CD14-positive monocyte (primary cell): ENCODE measurements at regions not wholly inside any gene's neighbourhood (a gene's known extent, or its start where the extent isn't known, plus 50 kb on each side); places are given as distances from the start of the nearest gene placed in this dataset.
"Not testable (repeated sequence)": the region's sequence is repeated elsewhere in the genome, so short reads cannot be mapped to it uniquely, and the experiment has no call there.

Source experiments
- DNase-seq, 3 donors: peaks; one replicate each; pipeline ENCODE4 v3.0.0-alpha.2; 2011 to 2022
- H2AFZ ChIP-seq: 2 replicates; pipeline ENCODE4 v1.6.0; 2012; ENCODE audit warnings: mild to moderate bottlenecking, low read depth, low read length, inconsistent platforms; ENCODE audit not compliant: insufficient read depth, poor library complexity, severe bottlenecking
- H3K27ac ChIP-seq, 2 donors: 1 replicate in 1 of 2; 2 replicates in 1 of 2; pipeline ENCODE4 v1.5.1; 2012 to 2013; ENCODE audit warnings: low read length in 2 of 2, control low read depth in 1 of 2, inconsistent platforms in 1 of 2, low read depth in 1 of 2, mild to moderate bottlenecking in 1 of 2
- H3K27me3 ChIP-seq, 2 donors: one replicate each; pipeline versions ENCODE4 v1.6.0 to v1.6.1; 2011 to 2013; ENCODE audit warnings: low read length in 2 of 2; ENCODE audit not compliant: control insufficient read depth in 2 of 2, insufficient read depth in 2 of 2
- H3K36me3 ChIP-seq, 2 donors: replicated peaks in 1 of 2; 1 replicate in 1 of 2; 2 replicates in 1 of 2; pipeline versions ENCODE4 v1.5.1 to v1.6.1; 2012 to 2013; ENCODE audit warnings: low read length in 2 of 2, control low read depth in 1 of 2, inconsistent platforms in 1 of 2, mild to moderate bottlenecking in 1 of 2; ENCODE audit not compliant: insufficient read depth in 2 of 2, control insufficient read depth in 1 of 2
- H3K4me1 ChIP-seq, 2 donors: 1 replicate in 1 of 2; 2 replicates in 1 of 2; pipeline versions ENCODE4 v1.5.1 to v1.6.1; 2012 to 2013; ENCODE audit warnings: low read length in 2 of 2, control low read depth in 1 of 2, inconsistent platforms in 1 of 2, mild to moderate bottlenecking in 1 of 2, moderate library complexity in 1 of 2; ENCODE audit not compliant: insufficient read depth in 2 of 2, control insufficient read depth in 1 of 2
- H3K4me2 ChIP-seq: replicated peaks from 2 replicates; pipeline ENCODE3; 2012; ENCODE audit warnings: low read length, moderate library complexity, mild to moderate bottlenecking; ENCODE audit not compliant: poor library complexity, severe bottlenecking; ENCODE audit errors: extremely low read depth
- H3K4me3 ChIP-seq, 3 experiments: fragments of 200-600 bp in 1 of 3; sonication (generic) in 1 of 3; replicated peaks in 1 of 3; 1 replicate in 2 of 3; 2 replicates in 1 of 3; pipeline ENCODE4 v1.5.1; 2011 to 2013; ENCODE audit warnings: low read length in 3 of 3, mild to moderate bottlenecking in 3 of 3, control low read depth in 2 of 3, low read depth in 2 of 3, inconsistent platforms in 1 of 3, moderate library complexity in 1 of 3
- H3K79me2 ChIP-seq: 2 replicates; pipeline ENCODE4 v1.6.0; 2012; ENCODE audit warnings: mild to moderate bottlenecking, control low read depth, inconsistent platforms, low read length, moderate library complexity; ENCODE audit not compliant: insufficient read depth
- H3K9ac ChIP-seq: 2 replicates; pipeline ENCODE4 v1.6.0; 2017; ENCODE audit warnings: low read length, mild to moderate bottlenecking; ENCODE audit not compliant: insufficient read depth, poor library complexity, severe bottlenecking
- H3K9me3 ChIP-seq, 2 donors: replicated peaks in 1 of 2; 1 replicate in 1 of 2; 2 replicates in 1 of 2; pipeline versions ENCODE4 v1.5.1 to v1.6.1; 2012 to 2013; ENCODE audit warnings: low read length in 2 of 2, control low read depth in 1 of 2; ENCODE audit not compliant: control insufficient read depth in 1 of 2, insufficient read depth in 1 of 2
- H4K20me1 ChIP-seq: 2 replicates; pipeline ENCODE4 v1.6.0; 2012; ENCODE audit warnings: mild to moderate bottlenecking, low read length, control low read depth, moderate library complexity; ENCODE audit not compliant: insufficient read depth
- H3K27ac Mint-ChIP-seq, 7 donors: one replicate each; pipeline ENCODE4 v1.8.0; 2020; ENCODE audit warnings: mild to moderate bottlenecking in 7 of 7, mixed read lengths in 7 of 7, moderate library complexity in 6 of 7, inconsistent platforms in 2 of 7
- H3K27me3 Mint-ChIP-seq, 3 donors: one replicate each; pipeline ENCODE4 v1.8.0; 2021 to 2022; ENCODE audit warnings: low read depth in 3 of 3, mild to moderate bottlenecking in 3 of 3, mixed read lengths in 3 of 3, moderate library complexity in 3 of 3, inconsistent platforms in 1 of 3
- H3K36me3 Mint-ChIP-seq, 2 donors: one replicate each; pipeline ENCODE4 v1.8.0; 2020; ENCODE audit warnings: mixed read lengths in 2 of 2, inconsistent platforms in 1 of 2, mild to moderate bottlenecking in 1 of 2
- H3K4me1 Mint-ChIP-seq: one replicate; pipeline ENCODE4 v1.8.0; 2020; ENCODE audit warnings: mild to moderate bottlenecking, mixed read lengths
- H3K4me3 Mint-ChIP-seq, 2 donors: one replicate each; pipeline ENCODE4 v1.8.0; 2020; ENCODE audit warnings: mild to moderate bottlenecking in 2 of 2, mixed read lengths in 2 of 2, moderate library complexity in 1 of 2
- H3K9me3 Mint-ChIP-seq, 7 donors: one replicate each; pipeline ENCODE4 v1.8.0; 2020 to 2022; ENCODE audit warnings: mixed read lengths in 7 of 7, mild to moderate bottlenecking in 6 of 7, moderate library complexity in 6 of 7, inconsistent platforms in 2 of 7
- WGBS: methylation state at CpG from one replicate; pipeline ENCODE4 v1.1.5; 2013; ENCODE audit warnings: missing lambda C conversion rate; ENCODE audit not compliant: insufficient coverage; 5-methylcytosine and 5-hydroxymethylcytosine counted together
- intact Hi-C, 2 donors: fragments of 100-400 bp; cut with micrococcal nuclease; formaldehyde crosslinking; loops; one replicate each; pipeline versions ENCODE4 v1.15.0 to v1.15.1; 2023
- TF ChIP-seq, protein P1 (sequence below): fragments of 200-600 bp; IDR thresholded peaks from one replicate; pipeline ENCODE4 v1.8.0; 2022; ENCODE audit warnings: antibody characterized with exemption, mild to moderate bottlenecking

DNA sequence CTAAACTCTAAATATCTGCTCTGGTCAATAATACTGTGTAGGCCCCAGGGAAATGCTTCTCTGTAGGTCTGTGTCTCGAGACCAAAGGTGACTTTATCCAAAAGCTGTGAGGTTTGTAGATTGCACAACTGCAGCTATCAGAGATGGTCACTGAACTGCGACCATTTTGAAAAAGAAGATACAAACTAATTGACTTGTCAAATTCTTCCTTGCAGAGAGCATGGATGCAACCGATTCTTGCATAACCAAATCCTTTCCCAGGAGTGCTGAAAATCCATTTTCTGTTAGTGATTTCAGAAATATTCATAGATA lies 155.8 kb downstream of the SH3BP4 start:
- H3K4me1 ChIP-seq: no peaks in the 10 kb centered on the region
- intact Hi-C loops: no loop called here
- Mint-ChIP-seq H3K27ac (no peak overlapping the region), H3K36me3 (no peaks in the 10 kb centered on the region), H3K4me3 (no peak overlapping the region), H3K9me3 (no peaks in the 10 kb centered on the region), H3K4me1 (no peaks in the 10 kb centered on the region), H3K27me3 (peaks cover 0 to 4% (median 4%) of the 10 kb centered on the region in 3 donors)
- TF ChIP-seq, protein P1, sequence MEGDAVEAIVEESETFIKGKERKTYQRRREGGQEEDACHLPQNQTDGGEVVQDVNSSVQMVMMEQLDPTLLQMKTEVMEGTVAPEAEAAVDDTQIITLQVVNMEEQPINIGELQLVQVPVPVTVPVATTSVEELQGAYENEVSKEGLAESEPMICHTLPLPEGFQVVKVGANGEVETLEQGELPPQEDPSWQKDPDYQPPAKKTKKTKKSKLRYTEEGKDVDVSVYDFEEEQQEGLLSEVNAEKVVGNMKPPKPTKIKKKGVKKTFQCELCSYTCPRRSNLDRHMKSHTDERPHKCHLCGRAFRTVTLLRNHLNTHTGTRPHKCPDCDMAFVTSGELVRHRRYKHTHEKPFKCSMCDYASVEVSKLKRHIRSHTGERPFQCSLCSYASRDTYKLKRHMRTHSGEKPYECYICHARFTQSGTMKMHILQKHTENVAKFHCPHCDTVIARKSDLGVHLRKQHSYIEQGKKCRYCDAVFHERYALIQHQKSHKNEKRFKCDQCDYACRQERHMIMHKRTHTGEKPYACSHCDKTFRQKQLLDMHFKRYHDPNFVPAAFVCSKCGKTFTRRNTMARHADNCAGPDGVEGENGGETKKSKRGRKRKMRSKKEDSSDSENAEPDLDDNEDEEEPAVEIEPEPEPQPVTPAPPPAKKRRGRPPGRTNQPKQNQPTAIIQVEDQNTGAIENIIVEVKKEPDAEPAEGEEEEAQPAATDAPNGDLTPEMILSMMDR: no peak
- H2AFZ ChIP-seq: no peak overlapping the region
- H3K27ac ChIP-seq: no peak overlapping the region
- no peak overlapping the region for H3K4me2 ChIP-seq
- no peaks in the 10 kb centered on the region for H4K20me1 ChIP-seq
- no peak overlapping the region for H3K4me3 ChIP-seq
- no peaks in the 10 kb centered on the region for H3K9me3 ChIP-seq
- 90% methylated on average over 2 of the region's 3 CpGs for WGBS
- H3K36me3 ChIP-seq: no peaks in the 10 kb centered on the region
- no peaks in the 10 kb centered on the region for H3K79me2 ChIP-seq
- H3K27me3 ChIP-seq: no peaks in the 10 kb centered on the region
- no peak overlapping the region for H3K9ac ChIP-seq
- no peak for DNase-seq

DNA sequence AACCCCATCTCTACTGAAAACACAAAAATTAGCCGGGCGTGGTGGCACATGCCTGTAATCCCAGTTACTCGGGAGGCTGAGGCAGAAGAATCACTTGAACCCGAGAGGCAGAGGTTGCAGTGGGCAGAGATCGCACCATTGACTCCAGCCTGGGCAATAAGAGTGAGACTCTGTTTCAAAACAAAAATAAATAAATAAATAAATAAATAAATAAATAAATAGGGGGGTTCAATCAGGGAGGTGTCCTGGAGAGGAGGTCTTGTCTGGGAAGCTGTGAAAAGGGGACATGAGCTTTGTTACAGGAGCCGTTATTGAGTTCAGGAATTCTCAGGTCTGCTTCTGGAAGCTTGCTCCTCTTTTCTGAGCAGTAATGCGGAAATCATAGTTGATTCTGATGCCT lies 157.7 kb downstream of the SH3BP4 start:
- H3K27me3 Mint-ChIP-seq, H3K27me3 ChIP-seq, H2AFZ ChIP-seq, intact Hi-C loops, H3K36me3 ChIP-seq, H3K4me1 Mint-ChIP-seq, DNase-seq, H3K9me3 ChIP-seq, H3K4me3 Mint-ChIP-seq, H3K36me3 Mint-ChIP-seq, H4K20me1 ChIP-seq, H3K9me3 Mint-ChIP-seq, H3K27ac ChIP-seq, H3K27ac Mint-ChIP-seq, H3K4me2 ChIP-seq, H3K79me2 ChIP-seq, H3K4me1 ChIP-seq, H3K4me3 ChIP-seq, H3K9ac ChIP-seq: not testable (repeated sequence)
- 92% methylated on average over 1 of the region's 7 CpGs for WGBS
